H1 (cell line): ENCODE measurements at regions not wholly inside any gene's neighbourhood (a gene's known extent, or its start where the extent isn't known, plus 50 kb on each side); places are given as distances from the start of the nearest gene placed in this dataset.

ENCODE experiments used
- CTCF ChIA-PET: fragments of 300-600 bp; sonication (Branson Sonifier 250); formaldehyde crosslinking; loops from one replicate; lab custom pipeline; 2021; ENCODE audit not compliant: partially characterized antibody; lab: Charles Lee
- POLR2A ChIA-PET: fragments of 300-600 bp; sonication (Branson Sonifier 250); formaldehyde crosslinking; loops from one replicate; lab custom pipeline; 2021; ENCODE audit warnings: inconsistent platforms; ENCODE audit not compliant: partially characterized antibody; lab: Charles Lee
- DNase-seq, 2 experiments: peaks; one replicate each; pipeline versions ENCODE4 v3.0.0 to v3.0.0-alpha.2; 2010 to 2022; ENCODE audit warnings: low spot score in 2 of 2, low read depth in 1 of 2, mixed read lengths in 1 of 2
- FAIRE-seq: peaks from 2 replicates; lab custom pipeline; 2011; peaks lifted over from hg19 to GRCh38; lab: Jason Lieb, UNC
- H2AFZ ChIP-seq: 2 replicates; pipeline ENCODE4 v1.8.1; 2012; ENCODE audit warnings: low read length, inconsistent platforms
- H2AK5ac ChIP-seq: 2 replicates; pipeline ENCODE4 v1.6.1; 2013; ENCODE audit warnings: low read depth, low read length
- H2BK120ac ChIP-seq: replicated peaks from 2 replicates; pipeline ENCODE3; 2013; ENCODE audit warnings: low read depth, low read length, inconsistent platforms
- H2BK12ac ChIP-seq: 2 replicates; pipeline ENCODE4 v1.6.1; 2013; ENCODE audit warnings: low read depth, low read length
- H2BK15ac ChIP-seq: 2 replicates; pipeline ENCODE4 v1.6.1; 2013; ENCODE audit warnings: low read length
- H2BK20ac ChIP-seq: 2 replicates; pipeline ENCODE4 v1.6.1; 2013; ENCODE audit warnings: low read length
- H2BK5ac ChIP-seq: 2 replicates; pipeline ENCODE4 v1.6.1; 2013; ENCODE audit warnings: low read depth, low read length
- H3K14ac ChIP-seq: 2 replicates; pipeline ENCODE4 v1.6.1; 2013; ENCODE audit warnings: inconsistent platforms; ENCODE audit not compliant: insufficient read length
- H3K18ac ChIP-seq: 2 replicates; pipeline ENCODE4 v1.6.1; 2013; ENCODE audit warnings: low read length; ENCODE audit errors: extremely low read depth
- H3K23ac ChIP-seq: 2 replicates; pipeline ENCODE4 v1.6.1; 2013; ENCODE audit warnings: inconsistent platforms; ENCODE audit not compliant: insufficient read length
- H3K23me2 ChIP-seq: 2 replicates; pipeline ENCODE4 v1.6.1; 2013; ENCODE audit warnings: low read depth, low read length
- H3K27ac ChIP-seq: 2 replicates; pipeline ENCODE4 v1.6.1; 2011; ENCODE audit warnings: low read depth, low read length, inconsistent platforms
- H3K27me3 ChIP-seq, 4 experiments: replicated peaks in 1 of 4; 1 replicate in 1 of 4; 2 replicates in 3 of 4; pipeline versions ENCODE4 v1.6.1 to v1.8.1; 2011 to 2013; ENCODE audit warnings: low read length in 3 of 4, mild to moderate bottlenecking in 3 of 4, inconsistent platforms in 2 of 4, mixed read lengths in 2 of 4, moderate library complexity in 1 of 4; ENCODE audit not compliant: control insufficient read depth in 3 of 4, insufficient read depth in 3 of 4; ENCODE audit errors: extremely low read depth in 1 of 4
- H3K36me3 ChIP-seq, 4 experiments: 2 replicates each; pipeline versions ENCODE4 v1.6.1 to v1.8.1; 2011 to 2013; ENCODE audit warnings: mild to moderate bottlenecking in 4 of 4, low read length in 3 of 4, moderate library complexity in 2 of 4, control low read depth in 1 of 4, inconsistent platforms in 1 of 4; ENCODE audit not compliant: insufficient read depth in 4 of 4, control insufficient read depth in 2 of 4
- H3K4ac ChIP-seq: replicated peaks from 2 replicates; pipeline ENCODE3; 2013; ENCODE audit warnings: low read length, low read depth, mixed read lengths, inconsistent platforms; ENCODE audit not compliant: insufficient read length
- H3K4me1 ChIP-seq, 4 experiments: replicated peaks in 1 of 4; 1 replicate in 1 of 4; 2 replicates in 3 of 4; pipeline versions ENCODE4 v1.6.1 to v1.8.1; 2011 to 2013; ENCODE audit warnings: low read length in 3 of 4, inconsistent platforms in 2 of 4, mixed read lengths in 1 of 4; ENCODE audit not compliant: insufficient read depth in 4 of 4, control insufficient read depth in 3 of 4
- H3K4me2 ChIP-seq, 2 experiments: 2 replicates each; pipeline versions ENCODE4 v1.6.1 to v1.8.1; 2011 to 2013; ENCODE audit warnings: low read depth in 2 of 2, low read length in 2 of 2, control low read depth in 1 of 2, inconsistent platforms in 1 of 2, mild to moderate bottlenecking in 1 of 2; ENCODE audit not compliant: insufficient read depth in 1 of 2
- H3K4me3 ChIP-seq, 4 experiments: fragments of 200-600, 300-600 bp in 1 of 4; sonication (generic), shearing (Covaris generic), sonication (Bioruptor Twin) in 1 of 4; 2 replicates each; pipeline versions ENCODE4 v1.5.1 to v1.8.1; 2011 to 2016; ENCODE audit warnings: low read length in 4 of 4, low read depth in 3 of 4, control low read depth in 2 of 4, inconsistent platforms in 2 of 4, mild to moderate bottlenecking in 2 of 4, mixed read lengths in 1 of 4, moderate library complexity in 1 of 4; ENCODE audit not compliant: insufficient read depth in 2 of 4; ENCODE audit errors: extremely low read depth in 1 of 4
- H3K56ac ChIP-seq: replicated peaks from 2 replicates; pipeline ENCODE3; 2013; ENCODE audit warnings: low read depth, mild to moderate bottlenecking, mixed read lengths, low read length, inconsistent platforms; ENCODE audit not compliant: insufficient read length
- H3K79me1 ChIP-seq: 2 replicates; pipeline ENCODE4 v1.6.1; 2013; ENCODE audit warnings: low read depth, low read length, control low read depth
- H3K79me2 ChIP-seq, 2 experiments: 2 replicates each; pipeline versions ENCODE4 v1.6.1 to v1.8.1; 2012 to 2013; ENCODE audit warnings: low read length in 2 of 2, mild to moderate bottlenecking in 2 of 2, inconsistent platforms in 1 of 2; ENCODE audit not compliant: insufficient read depth in 2 of 2, control insufficient read depth in 1 of 2
- H3K9ac ChIP-seq, 4 experiments: replicated peaks in 1 of 4; 1 replicate in 1 of 4; 2 replicates in 3 of 4; pipeline versions ENCODE4 v1.6.1 to v1.8.1; 2011 to 2013; ENCODE audit warnings: low read depth in 3 of 4, low read length in 3 of 4, control low read depth in 2 of 4, mild to moderate bottlenecking in 2 of 4, moderate library complexity in 2 of 4, inconsistent platforms in 1 of 4; ENCODE audit errors: extremely low read depth in 1 of 4
- H3K9me3 ChIP-seq, 2 experiments: 2 replicates each; pipeline versions ENCODE4 v1.6.1 to v1.8.1; 2012 to 2013; ENCODE audit warnings: mild to moderate bottlenecking in 2 of 2, moderate library complexity in 2 of 2, control low read depth in 1 of 2, inconsistent platforms in 1 of 2, low read depth in 1 of 2, low read length in 1 of 2, mixed read lengths in 1 of 2; ENCODE audit not compliant: insufficient read depth in 2 of 2
- H4K20me1 ChIP-seq, 2 experiments: replicated peaks in 1 of 2; 2 replicates each; pipeline versions ENCODE3 to v1.8.1; 2011 to 2013; ENCODE audit warnings: inconsistent platforms in 2 of 2, low read length in 2 of 2, mild to moderate bottlenecking in 1 of 2; ENCODE audit not compliant: insufficient read depth in 2 of 2, control insufficient read depth in 1 of 2
- H4K5ac ChIP-seq: 2 replicates; pipeline ENCODE4 v1.6.1; 2013; ENCODE audit warnings: low read length, low read depth, mixed read lengths, inconsistent platforms; ENCODE audit not compliant: insufficient read length
- H4K8ac ChIP-seq: 2 replicates; pipeline ENCODE4 v1.8.0; 2013; ENCODE audit warnings: mild to moderate bottlenecking, moderate library complexity, low read length, inconsistent platforms; ENCODE audit not compliant: insufficient read depth; ENCODE audit errors: extremely low read depth
- H4K91ac ChIP-seq: replicated peaks from 2 replicates; pipeline ENCODE3; 2013; ENCODE audit warnings: low read length, mixed read lengths, inconsistent platforms; ENCODE audit not compliant: insufficient read length
- ATF2 ChIP-seq: IDR thresholded peaks from 2 replicates; pipeline ENCODE4 v1.6.1; 2012; ENCODE audit warnings: low read length, inconsistent platforms
- BACH1 ChIP-seq: IDR thresholded peaks from 2 replicates; pipeline ENCODE4 v1.6.1; 2012; ENCODE audit warnings: low read length, improper control_type of control experiment
- CEBPB ChIP-seq: IDR thresholded peaks from 2 replicates; pipeline ENCODE4 v1.6.1; 2012; ENCODE audit warnings: low read depth, low read length
- CREB1 ChIP-seq: IDR thresholded peaks from 2 replicates; pipeline ENCODE4 v1.6.1; 2012; ENCODE audit warnings: inconsistent platforms
- CTCF ChIP-seq, 3 experiments: IDR thresholded peaks; 1 replicate in 2 of 3; 2 replicates in 1 of 3; pipeline versions ENCODE4 v1.5.1 to v1.6.1; 2011; ENCODE audit warnings: low read length in 3 of 3, mild to moderate bottlenecking in 3 of 3, inconsistent platforms in 2 of 3, low read depth in 1 of 3, moderate library complexity in 1 of 3; ENCODE audit not compliant: insufficient read depth in 1 of 3; ENCODE audit errors: control extremely low read depth in 1 of 3
- EGR1 ChIP-seq: IDR thresholded peaks from 2 replicates; pipeline ENCODE4 v1.6.1; 2011; ENCODE audit warnings: low read depth, low read length, borderline replicate concordance
- KDM1A ChIP-seq: fragments of 200-600, 300-600 bp; sonication (generic); IDR thresholded peaks from 2 replicates; pipeline ENCODE4 v1.7.1; 2016; ENCODE audit warnings: mild to moderate bottlenecking, low read length, borderline replicate concordance
- KDM4A ChIP-seq: IDR thresholded peaks from one replicate; pipeline ENCODE4 v1.7.1; 2012; ENCODE audit warnings: low read depth, mild to moderate bottlenecking, moderate library complexity, low read length, inconsistent platforms; ENCODE audit not compliant: severe bottlenecking
- NANOG ChIP-seq: IDR thresholded peaks from 2 replicates; pipeline ENCODE4 v1.6.1; 2011; ENCODE audit warnings: low read length, low read depth, mild to moderate bottlenecking, inconsistent platforms; ENCODE audit not compliant: insufficient read depth, poor library complexity, severe bottlenecking
- USF2 ChIP-seq: IDR thresholded peaks from 2 replicates; pipeline ENCODE4 v1.6.1; 2011; ENCODE audit warnings: low read length, improper control_type of control experiment
- WGBS, 2 experiments: shearing (Covaris generic) in 1 of 2; methylation state at CpG; one replicate each; pipeline versions ENCODE4 v1.1.6 to v1.1.7; 2013 to 2015; ENCODE audit warnings: low lambda C conversion rate in 2 of 2, mixed read lengths in 2 of 2, inconsistent platforms in 1 of 2, low coverage in 1 of 2, missing lambda C conversion rate in 1 of 2; ENCODE audit not compliant: insufficient replicate concordance in 2 of 2, insufficient coverage in 1 of 2, insufficient read length in 1 of 2; ENCODE audit errors: extremely low coverage in 1 of 2, missing lambda C conversion rate in 1 of 2; 5-methylcytosine and 5-hydroxymethylcytosine counted together

- Histone ChIP-seq H3K9ac (no peak overlapping the region), H2BK15ac (no peak overlapping the region), H3K23me2 (no peaks in the 10 kb centered on the region), H3K27me3 (no peaks in the 10 kb centered on the region), H3K9me3 (peaks cover 0 to 2% of the 10 kb centered on the region in 2 experiments; a peak in 1 of 4 replicates), H2AFZ (no peak overlapping the region), H4K91ac (no peak overlapping the region), H3K79me1 (no peaks in the 10 kb centered on the region), H3K56ac (no peak overlapping the region), H4K8ac (no peak overlapping the region), H3K4me1 (no peaks in the 10 kb centered on the region; a peak in 2 of 7 replicates), H4K5ac (no peak overlapping the region), H2BK20ac (no peak overlapping the region), H2BK120ac (no peak overlapping the region), H3K27ac (no peak overlapping the region), H3K36me3 (no peaks in the 10 kb centered on the region), H3K79me2 (no peaks in the 10 kb centered on the region), H2BK12ac (no peak overlapping the region), H2BK5ac (no peak overlapping the region), H4K20me1 (no peaks in the 10 kb centered on the region), H3K18ac (no peak overlapping the region), H3K4me2 (no peak overlapping the region), H3K4ac (no peak overlapping the region), H3K4me3 (no peak overlapping the region), H3K14ac (no peak overlapping the region), H2AK5ac (no peak overlapping the region), H3K23ac (no peak overlapping the region)
- WGBS, 2 experiments = 94% methylated on average over 1 of the region's 1 CpG; no CpG with 5 or more reads in 1 of the 2 experiments
- CTCF ChIA-PET = no interaction called here
- POLR2A ChIA-PET = no interaction called here
- DNase-seq (no peak), FAIRE-seq (no peak)
- TF ChIP-seq CREB1 (no peak), EGR1 (no peak), KDM4A (no peak), ATF2 (no peak), BACH1 (no peak), NANOG (no peak), KDM1A (no peak), CEBPB (no peak), CTCF (IDR thresholded peaks at IDR 0.05; ENCODE audit: control extremely low read depth in 1 of 3, insufficient read depth in 1 of 3, low read depth in 1 of 3, low read length in 3 of 3) (no peak), USF2 (no peak)
These were observed 724.8 kb upstream of the GRAMD2B start for GRCh38 chr5:125698420-125698819.
